ENCODE measurements at regions not wholly inside any gene's neighbourhood (a gene's known extent, or its start where the extent isn't known, plus 50 kb on each side); places are given as distances from the start of the nearest gene placed in this dataset.

DNA sequence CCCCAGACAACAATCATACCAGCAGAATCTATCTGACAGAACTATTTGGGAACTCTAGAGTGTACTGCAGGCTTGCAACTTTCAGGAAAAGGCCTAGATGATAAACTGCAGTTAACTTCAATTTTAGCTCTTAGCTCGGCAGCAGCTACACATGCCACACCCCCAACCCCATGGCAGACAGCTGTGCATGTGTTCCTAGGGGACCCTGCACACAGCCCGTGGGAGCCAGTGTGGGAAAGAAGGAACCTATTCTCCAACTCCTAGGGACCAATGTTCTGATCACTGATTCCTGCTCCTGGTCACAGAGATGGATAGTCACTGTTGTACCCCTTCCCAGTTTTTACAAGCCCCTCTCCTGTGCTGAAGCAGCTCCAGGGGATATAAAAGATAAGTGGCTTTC is 179.6 kb downstream of the DRD1 start:
- Histone ChIP-seq H4K20me1 (ENCODE audit: control insufficient read depth, insufficient read depth, low read depth, low read length) (no peaks in the 10 kb centered on the region), H3K4me1 (ENCODE audit: control insufficient read depth, low read length) (no peaks in the 10 kb centered on the region)

DNA sequence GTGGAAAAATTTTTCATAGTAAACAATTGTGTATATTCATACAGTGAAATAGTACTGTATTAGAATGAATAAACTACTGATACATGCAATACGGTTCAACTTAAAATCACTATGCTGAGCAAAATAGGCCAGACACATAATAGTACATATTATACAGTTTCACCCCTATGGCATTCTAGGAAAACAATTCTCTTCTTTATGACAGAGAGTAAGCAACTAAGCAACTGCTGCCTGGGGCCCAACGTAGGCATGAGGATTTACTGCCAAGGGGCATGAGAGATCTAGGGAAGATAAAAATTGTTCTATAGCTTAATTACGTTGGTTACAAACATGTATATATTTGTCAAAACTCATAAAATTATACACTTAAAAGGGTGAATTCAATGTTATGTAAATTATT is 180.2 kb downstream of the DRD1 start:
- Histone ChIP-seq H3F3A (ENCODE audit: control insufficient read depth, insufficient read depth) (no peaks in the 10 kb centered on the region), H3K27ac (ENCODE audit: low read depth, low read length) (no peak overlapping the region), H4K20me1 (ENCODE audit: control insufficient read depth, insufficient read depth, low read depth, low read length) (no peaks in the 10 kb centered on the region), H3K4me1 (ENCODE audit: control insufficient read depth, low read length) (no peaks in the 10 kb centered on the region), H3K4me3 (ENCODE audit: low read length) (no peak overlapping the region), H3K4me2 (ENCODE audit: low read length) (no peak overlapping the region), H3K36me3 (ENCODE audit: control insufficient read depth, low read length) (no peaks in the 10 kb centered on the region), H3K9me2 (replicated peaks; ENCODE audit: control insufficient read depth, low read length) (no peaks in the 10 kb centered on the region), H3K79me2 (ENCODE audit: control insufficient read depth, low read length) (no peaks in the 10 kb centered on the region), H3K27me3 (ENCODE audit: control insufficient read depth, low read length) (no peaks in the 10 kb centered on the region), H3K9me3 (ENCODE audit: control insufficient read depth, insufficient read depth, low read length) (no peaks in the 10 kb centered on the region)
- TF ChIP-seq, protein P1, sequence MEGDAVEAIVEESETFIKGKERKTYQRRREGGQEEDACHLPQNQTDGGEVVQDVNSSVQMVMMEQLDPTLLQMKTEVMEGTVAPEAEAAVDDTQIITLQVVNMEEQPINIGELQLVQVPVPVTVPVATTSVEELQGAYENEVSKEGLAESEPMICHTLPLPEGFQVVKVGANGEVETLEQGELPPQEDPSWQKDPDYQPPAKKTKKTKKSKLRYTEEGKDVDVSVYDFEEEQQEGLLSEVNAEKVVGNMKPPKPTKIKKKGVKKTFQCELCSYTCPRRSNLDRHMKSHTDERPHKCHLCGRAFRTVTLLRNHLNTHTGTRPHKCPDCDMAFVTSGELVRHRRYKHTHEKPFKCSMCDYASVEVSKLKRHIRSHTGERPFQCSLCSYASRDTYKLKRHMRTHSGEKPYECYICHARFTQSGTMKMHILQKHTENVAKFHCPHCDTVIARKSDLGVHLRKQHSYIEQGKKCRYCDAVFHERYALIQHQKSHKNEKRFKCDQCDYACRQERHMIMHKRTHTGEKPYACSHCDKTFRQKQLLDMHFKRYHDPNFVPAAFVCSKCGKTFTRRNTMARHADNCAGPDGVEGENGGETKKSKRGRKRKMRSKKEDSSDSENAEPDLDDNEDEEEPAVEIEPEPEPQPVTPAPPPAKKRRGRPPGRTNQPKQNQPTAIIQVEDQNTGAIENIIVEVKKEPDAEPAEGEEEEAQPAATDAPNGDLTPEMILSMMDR (IDR thresholded peaks at IDR 0.05; ENCODE audit: low read depth, low read length, poor library complexity, severe bottlenecking): no peak
- no peak for TF ChIP-seq EZH2phosphoT487 (IDR thresholded peaks at IDR 0.05; ENCODE audit: borderline replicate concordance, low read length)

More for the DNA sequence above, 179.6 kb downstream of the DRD1 start:
- no peaks in the 10 kb centered on the region for H3K36me3 ChIP-seq (ENCODE audit: control insufficient read depth, low read length)
- no peaks in the 10 kb centered on the region for H3K9me2 ChIP-seq (replicated peaks; ENCODE audit: control insufficient read depth, low read length)
- TF ChIP-seq, protein P1 (IDR thresholded peaks at IDR 0.05; ENCODE audit: low read depth, low read length, poor library complexity, severe bottlenecking): no peak
- TF ChIP-seq EZH2phosphoT487 (IDR thresholded peaks at IDR 0.05; ENCODE audit: borderline replicate concordance, low read length): no peak
- H3F3A ChIP-seq (ENCODE audit: control insufficient read depth, insufficient read depth): no peaks in the 10 kb centered on the region
- no peak overlapping the region for H3K4me2 ChIP-seq (ENCODE audit: low read length)
- H3K79me2 ChIP-seq (ENCODE audit: control insufficient read depth, low read length): no peaks in the 10 kb centered on the region
- no peaks in the 10 kb centered on the region for H3K27me3 ChIP-seq (ENCODE audit: control insufficient read depth, low read length)
- H3K4me3 ChIP-seq (ENCODE audit: low read length): no peak overlapping the region
- no peaks in the 10 kb centered on the region for H3K9me3 ChIP-seq (ENCODE audit: control insufficient read depth, insufficient read depth, low read length)
- no peak overlapping the region for H3K27ac ChIP-seq (ENCODE audit: low read depth, low read length)

DNA sequence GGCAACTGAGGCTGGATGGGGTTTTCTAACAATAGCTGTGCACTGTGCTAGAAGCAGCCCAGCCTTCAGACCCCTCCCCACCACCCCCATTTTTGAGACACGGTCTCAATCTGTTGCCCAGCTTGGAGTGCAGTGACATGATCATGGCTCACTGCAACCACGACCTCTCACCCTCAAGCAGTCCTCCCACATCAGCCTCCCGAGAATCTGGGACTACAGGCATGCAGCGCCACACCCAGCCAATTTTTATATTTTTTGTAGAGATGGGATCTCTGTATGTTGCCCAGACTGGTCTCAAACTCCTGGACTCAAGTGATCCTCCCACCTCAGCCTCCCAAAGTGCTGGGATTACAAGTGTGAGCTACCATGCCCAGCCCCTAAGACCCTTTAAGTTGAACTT is 182.5 kb downstream of the DRD1 start:
- no peaks in the 10 kb centered on the region for H3K79me2 ChIP-seq (ENCODE audit: control insufficient read depth, low read length)
- no peak overlapping the region for H3K4me3 ChIP-seq (ENCODE audit: low read length)
- no peaks in the 10 kb centered on the region for H3K36me3 ChIP-seq (ENCODE audit: control insufficient read depth, low read length)
- H3K27me3 ChIP-seq (ENCODE audit: control insufficient read depth, low read length): no peaks in the 10 kb centered on the region
- H3K9me2 ChIP-seq (replicated peaks; ENCODE audit: control insufficient read depth, low read length): no peaks in the 10 kb centered on the region
- H3K4me2 ChIP-seq (ENCODE audit: low read length): no peak overlapping the region
- H3K27ac ChIP-seq (ENCODE audit: low read depth, low read length): no peak overlapping the region
- no peaks in the 10 kb centered on the region for H3K9me3 ChIP-seq (ENCODE audit: control insufficient read depth, insufficient read depth, low read length)
- no peaks in the 10 kb centered on the region for H4K20me1 ChIP-seq (ENCODE audit: control insufficient read depth, insufficient read depth, low read depth, low read length)
- H3K4me1 ChIP-seq (ENCODE audit: control insufficient read depth, low read length): no peaks in the 10 kb centered on the region
- no peaks in the 10 kb centered on the region for H3F3A ChIP-seq (ENCODE audit: control insufficient read depth, insufficient read depth)
- no peak for TF ChIP-seq EZH2phosphoT487 (IDR thresholded peaks at IDR 0.05; ENCODE audit: borderline replicate concordance, low read length)
- TF ChIP-seq, protein P1 (IDR thresholded peaks at IDR 0.05; ENCODE audit: low read depth, low read length, poor library complexity, severe bottlenecking): no peak

DNA sequence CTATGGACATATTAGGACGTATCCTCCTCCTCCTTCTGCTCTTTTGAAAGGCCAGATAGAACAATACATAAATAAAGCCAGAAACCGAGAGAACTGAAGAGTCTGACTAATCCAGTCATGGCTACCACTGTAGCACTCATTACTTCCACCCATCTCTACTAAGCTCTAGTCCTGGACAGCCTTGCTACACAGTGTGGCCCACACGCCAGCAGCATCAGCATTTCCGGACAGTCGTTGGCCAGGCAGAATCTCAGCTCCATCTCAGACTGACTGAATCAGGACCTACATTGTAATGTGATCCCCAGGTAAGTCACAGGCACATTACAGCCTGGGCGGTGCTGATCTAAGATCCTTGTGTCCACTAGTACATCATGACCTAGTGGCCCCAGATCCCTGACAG is 182.9 kb downstream of the DRD1 start:
- Histone ChIP-seq H3K27ac (ENCODE audit: low read depth, low read length) (no peak overlapping the region), H3K4me2 (ENCODE audit: low read length) (no peak overlapping the region), H3K4me1 (ENCODE audit: control insufficient read depth, low read length) (no peaks in the 10 kb centered on the region), H3K9me2 (replicated peaks; ENCODE audit: control insufficient read depth, low read length) (no peaks in the 10 kb centered on the region), H3K79me2 (ENCODE audit: control insufficient read depth, low read length) (no peaks in the 10 kb centered on the region), H3K4me3 (ENCODE audit: low read length) (no peak overlapping the region), H3K9me3 (ENCODE audit: control insufficient read depth, insufficient read depth, low read length) (no peaks in the 10 kb centered on the region), H4K20me1 (ENCODE audit: control insufficient read depth, insufficient read depth, low read depth, low read length) (no peaks in the 10 kb centered on the region), H3F3A (ENCODE audit: control insufficient read depth, insufficient read depth) (no peaks in the 10 kb centered on the region), H3K27me3 (ENCODE audit: control insufficient read depth, low read length) (no peaks in the 10 kb centered on the region), H3K36me3 (ENCODE audit: control insufficient read depth, low read length) (no peaks in the 10 kb centered on the region)
- TF ChIP-seq EZH2phosphoT487 (IDR thresholded peaks at IDR 0.05; ENCODE audit: borderline replicate concordance, low read length): no peak
- TF ChIP-seq, protein P1 (IDR thresholded peaks at IDR 0.05; ENCODE audit: low read depth, low read length, poor library complexity, severe bottlenecking): no peak

Measured in DOHH2 (cell line).